IMR-90 (cell line): ENCODE measurements at regions not wholly inside any gene's neighbourhood (a gene's known extent, or its start where the extent isn't known, plus 50 kb on each side); places are given as distances from the start of the nearest gene placed in this dataset.

Experiments used
- ATAC-seq: fragments of 200-7000 bp; cut with Tn5 transposase; 2 replicates; pipeline ENCODE4 v1.9.1; 2020; ENCODE audit warnings: low read depth, mild to moderate bottlenecking, moderate library complexity
- BruUV-seq: library from RNA; stranded (reverse); fragments of 400-500 nt; replicated peaks from 2 replicates; lab custom pipeline; 2021; lab: Mats Ljungman, UMichigan
- CTCF ChIA-PET: fragments of 300-600 bp; formaldehyde crosslinking; extraction: SDS; loops from one replicate; lab custom pipeline; 2021; ENCODE audit warnings: antibody characterized with exemption; lab: Yijun Ruan, JAX
- POLR2A ChIA-PET: fragments of 300-600 bp; sonication (Branson Sonifier 250); formaldehyde crosslinking; loops from one replicate; lab custom pipeline; 2022; ENCODE audit warnings: antibody characterized with exemption; ENCODE audit not compliant: unreplicated experiment; lab: Charles Lee
- DNase-seq: peaks from one replicate; pipeline ENCODE4 v3.0.0; 2013
- H2AFZ ChIP-seq: replicated peaks from 2 replicates; pipeline ENCODE3; 2013; ENCODE audit warnings: low read length, mild to moderate bottlenecking; ENCODE audit not compliant: poor library complexity
- H2AK5ac ChIP-seq: 2 replicates; pipeline ENCODE4 v1.6.1; 2013; ENCODE audit warnings: low read depth, low read length, inconsistent platforms
- H2AK9ac ChIP-seq: replicated peaks from 2 replicates; pipeline ENCODE3; 2013; ENCODE audit warnings: mild to moderate bottlenecking, low read depth, low read length, moderate library complexity; ENCODE audit not compliant: poor library complexity
- H2BK120ac ChIP-seq: 2 replicates; pipeline ENCODE4 v1.6.1; 2013; ENCODE audit warnings: low read depth, low read length, inconsistent platforms
- H2BK15ac ChIP-seq: 3 replicates; pipeline ENCODE4 v1.6.1; 2013; ENCODE audit warnings: low read depth, low read length, inconsistent platforms
- H2BK20ac ChIP-seq: 2 replicates; pipeline ENCODE4 v1.6.1; 2013; ENCODE audit warnings: low read depth, mild to moderate bottlenecking, inconsistent platforms, low read length, moderate library complexity
- H2BK5ac ChIP-seq: 2 replicates; pipeline ENCODE4 v1.6.1; 2013; ENCODE audit warnings: mild to moderate bottlenecking, low read depth, low read length, inconsistent platforms; ENCODE audit not compliant: poor library complexity, severe bottlenecking
- H3K14ac ChIP-seq: replicated peaks from 2 replicates; pipeline ENCODE4 v1.6.1; 2013; ENCODE audit warnings: low read depth, low read length, inconsistent platforms
- H3K18ac ChIP-seq: 2 replicates; pipeline ENCODE4 v1.6.1; 2013; ENCODE audit warnings: low read depth, low read length, control low read depth
- H3K23ac ChIP-seq: 2 replicates; pipeline ENCODE4 v1.6.1; 2013; ENCODE audit warnings: low read depth, low read length, inconsistent platforms
- H3K27ac ChIP-seq: 2 replicates; pipeline ENCODE4 v1.5.1; 2013; ENCODE audit warnings: mild to moderate bottlenecking, control low read depth, low read length; ENCODE audit not compliant: insufficient read depth
- H3K27me3 ChIP-seq: 2 replicates; pipeline ENCODE4 v1.6.1; 2013; ENCODE audit warnings: low read length; ENCODE audit not compliant: control insufficient read depth, insufficient read depth
- H3K36me3 ChIP-seq: 2 replicates; pipeline ENCODE4 v1.6.1; 2013; ENCODE audit warnings: low read length, mixed read lengths; ENCODE audit not compliant: control insufficient read depth, insufficient read depth
- H3K4ac ChIP-seq: 2 replicates; pipeline ENCODE4 v1.6.1; 2013; ENCODE audit warnings: low read depth, low read length, inconsistent platforms
- H3K4me1 ChIP-seq: 2 replicates; pipeline ENCODE4 v1.6.1; 2013; ENCODE audit warnings: low read length, mixed read lengths; ENCODE audit not compliant: control insufficient read depth, insufficient read depth
- H3K4me2 ChIP-seq: 2 replicates; pipeline ENCODE4 v1.6.1; 2013; ENCODE audit warnings: low read depth, mild to moderate bottlenecking, control low read depth, low read length, moderate library complexity
- H3K4me3 ChIP-seq: 2 replicates; pipeline ENCODE4 v1.5.1; 2013; ENCODE audit warnings: low read depth, mild to moderate bottlenecking, control low read depth, low read length, moderate library complexity; ENCODE audit not compliant: insufficient read depth
- H3K56ac ChIP-seq: 2 replicates; pipeline ENCODE4 v1.6.1; 2013; ENCODE audit warnings: low read length, inconsistent platforms; ENCODE audit not compliant: insufficient read depth; ENCODE audit errors: extremely low read depth
- H3K79me1 ChIP-seq, 2 experiments: 2 replicates each; pipeline ENCODE4 v1.6.1; 2013; ENCODE audit warnings: low read length in 2 of 2, inconsistent platforms in 1 of 2, low read depth in 1 of 2
- H3K9ac ChIP-seq: 2 replicates; pipeline ENCODE4 v1.6.1; 2013; ENCODE audit warnings: low read depth, low read length, control low read depth
- H3K9me1 ChIP-seq: 2 replicates; pipeline ENCODE4 v1.6.1; 2013; ENCODE audit warnings: low read length, inconsistent platforms; ENCODE audit not compliant: insufficient read depth
- H3K9me3 ChIP-seq: 2 replicates; pipeline ENCODE4 v1.6.1; 2013; ENCODE audit warnings: low read length; ENCODE audit not compliant: control insufficient read depth, insufficient read depth
- H4K20me1 ChIP-seq: 2 replicates; pipeline ENCODE4 v1.6.1; 2013; ENCODE audit warnings: low read length, inconsistent platforms; ENCODE audit not compliant: insufficient read depth
- H4K5ac ChIP-seq: 2 replicates; pipeline ENCODE4 v1.6.1; 2013; ENCODE audit warnings: mild to moderate bottlenecking, low read depth, low read length, control low read depth
- H4K8ac ChIP-seq, 2 experiments: 2 replicates each; pipeline ENCODE4 v1.6.1; 2013; ENCODE audit warnings: low read depth in 2 of 2, low read length in 2 of 2, control low read depth in 1 of 2, inconsistent platforms in 1 of 2
- H4K91ac ChIP-seq: 2 replicates; pipeline ENCODE4 v1.6.1; 2013; ENCODE audit warnings: low read depth, low read length, inconsistent platforms; ENCODE audit not compliant: insufficient read depth
- BHLHE40 ChIP-seq: fragments of 150-350 bp; IDR thresholded peaks from 2 replicates; pipeline ENCODE4 v1.6.1; 2016; ENCODE audit warnings: mild to moderate bottlenecking, low read depth, low read length
- CEBPB ChIP-seq: IDR thresholded peaks from 2 replicates; pipeline ENCODE4 v1.6.1; 2012; ENCODE audit warnings: low read depth, low read length, improper control_type of control experiment
- CHD1 ChIP-seq: IDR thresholded peaks from 2 replicates; pipeline ENCODE4 v1.6.1; 2012; ENCODE audit warnings: low read depth, low read length, improper control_type of control experiment
- ELK1 ChIP-seq: fragments of 150-350 bp; IDR thresholded peaks from 2 replicates; pipeline ENCODE4 v1.6.1; 2016; ENCODE audit warnings: low read depth, mild to moderate bottlenecking, low read length, moderate library complexity, borderline replicate concordance
- FOS ChIP-seq: fragments of 150-350 bp; IDR thresholded peaks from 2 replicates; pipeline ENCODE4 v1.6.1; 2016; ENCODE audit warnings: low read depth, low read length
- MAFK ChIP-seq: IDR thresholded peaks from 2 replicates; pipeline ENCODE4 v1.6.1; 2012; ENCODE audit warnings: low read depth, low read length, improper control_type of control experiment
- MAZ ChIP-seq: IDR thresholded peaks from 2 replicates; pipeline ENCODE4 v1.6.1; 2012; ENCODE audit warnings: low read depth, mild to moderate bottlenecking, low read length, improper control_type of control experiment, moderate library complexity, borderline replicate concordance
- MXI1 ChIP-seq: IDR thresholded peaks from 2 replicates; pipeline ENCODE4 v1.6.1; 2012; ENCODE audit warnings: low read depth, mild to moderate bottlenecking, low read length, moderate library complexity, borderline replicate concordance
- NFE2L2 ChIP-seq: fragments of 150-350 bp; IDR thresholded peaks from 2 replicates; pipeline ENCODE4 v1.6.1; 2016; ENCODE audit warnings: low read depth, mild to moderate bottlenecking, low read length
- POLR2A ChIP-seq: IDR thresholded peaks from 2 replicates; pipeline ENCODE4 v1.6.1; 2012; ENCODE audit warnings: mild to moderate bottlenecking, low read depth, low read length
- RAD21 ChIP-seq: IDR thresholded peaks from 2 replicates; pipeline ENCODE4 v1.6.1; 2012; ENCODE audit warnings: low read length, improper control_type of control experiment
- RCOR1 ChIP-seq: IDR thresholded peaks from 2 replicates; pipeline ENCODE4 v1.6.1; 2012; ENCODE audit warnings: mild to moderate bottlenecking, low read length, improper control_type of control experiment; ENCODE audit not compliant: insufficient replicate concordance
- RFX5 ChIP-seq: IDR thresholded peaks from 2 replicates; pipeline ENCODE4 v1.8.0; 2012; ENCODE audit warnings: low read depth, mild to moderate bottlenecking, low read length, moderate library complexity
- SMC3 ChIP-seq: fragments of 150-350 bp; IDR thresholded peaks from 2 replicates; pipeline ENCODE4 v1.6.1; 2016; ENCODE audit warnings: low read depth, mild to moderate bottlenecking, antibody characterized with exemption, low read length, moderate library complexity
- USF2 ChIP-seq: fragments of 150-350 bp; IDR thresholded peaks from 2 replicates; pipeline ENCODE4 v1.6.1; 2017; ENCODE audit warnings: mild to moderate bottlenecking, antibody characterized with exemption, low read length, low read depth
- WGBS, 2 experiments: methylation state at CpG; one replicate each; pipeline versions ENCODE4 v1.1.5 to v1.1.7; 2013; ENCODE audit warnings: missing lambda C conversion rate in 2 of 2; ENCODE audit not compliant: insufficient read length in 1 of 2; ENCODE audit errors: extremely low coverage in 2 of 2; 5-methylcytosine and 5-hydroxymethylcytosine counted together
- dilution Hi-C: fragments of 300-500 bp; cut with HindIII; formaldehyde crosslinking; loops from one replicate; pipeline ENCODE4 v1.14.3; 2018; ENCODE audit warnings: low sequenced_read_pairs; ENCODE audit not compliant: unreplicated experiment
- in situ Hi-C: fragments of 300-500 bp; cut with MboI; formaldehyde crosslinking; loops from 3 replicates; pipeline ENCODE4 v1.14.3; 2019; ENCODE audit warnings: low sequenced_read_pairs, inconsistent platforms, mixed read lengths
- intact Hi-C: fragments of 100-400 bp; cut with micrococcal nuclease; formaldehyde crosslinking; loops from 2 replicates; pipeline ENCODE4 v1.10.0; 2022
- TF ChIP-seq, protein P1 (sequence below): conservative IDR thresholded peaks from 2 replicates; pipeline ENCODE4 v1.5.1; 2012; ENCODE audit warnings: mild to moderate bottlenecking, low read depth, low read length, improper control_type of control experiment

- Histone ChIP-seq H3K27me3 (peaks cover 4% of the 10 kb centered on the region; the same call in 1 of the 2 replicates), H2BK20ac (no peak overlapping the region), H3K9me1 (no peaks in the 10 kb centered on the region; the same call in 1 of the 2 replicates), H3K18ac (no peak overlapping the region), H2AK9ac (no peak overlapping the region), H3K27ac (no peak overlapping the region), H3K4me2 (no peak overlapping the region), H3K9me3 (no peaks in the 10 kb centered on the region), H2AFZ (no peak overlapping the region), H4K20me1 (no peaks in the 10 kb centered on the region), H3K4me1 (no peaks in the 10 kb centered on the region; the same call in 1 of the 2 replicates), H3K79me1 (no peaks in the 10 kb centered on the region), H4K8ac (no peak overlapping the region), H2BK5ac (no peak overlapping the region), H3K23ac (no peak overlapping the region), H3K36me3 (no peaks in the 10 kb centered on the region), H4K5ac (no peak overlapping the region), H2BK15ac (no peak overlapping the region), H3K56ac (no peak overlapping the region), H3K9ac (no peak overlapping the region), H2AK5ac (no peak overlapping the region), H3K4ac (no peak overlapping the region), H4K91ac (no peak overlapping the region), H2BK120ac (no peak overlapping the region), H3K14ac (no peak overlapping the region), H3K4me3 (no peak overlapping the region)
- BruUV-seq = no TSS peak
- POLR2A ChIA-PET = interaction anchor here (0.6 kb wide), 1 partner anchor 327 kb away, joined by 8 read pairs; no protein-coding TSS in a partner anchor
- TF ChIP-seq MAZ (no peak), RFX5 (no peak), NFE2L2 (no peak), MXI1 (no peak), CHD1 (no peak), RAD21 (no peak), POLR2A (no peak), SMC3 (no peak), USF2 (no peak), ELK1 (no peak), RCOR1 (no peak), MAFK (no peak), FOS (no peak), CEBPB (no peak), BHLHE40 (no peak)
- TF ChIP-seq, protein P1, sequence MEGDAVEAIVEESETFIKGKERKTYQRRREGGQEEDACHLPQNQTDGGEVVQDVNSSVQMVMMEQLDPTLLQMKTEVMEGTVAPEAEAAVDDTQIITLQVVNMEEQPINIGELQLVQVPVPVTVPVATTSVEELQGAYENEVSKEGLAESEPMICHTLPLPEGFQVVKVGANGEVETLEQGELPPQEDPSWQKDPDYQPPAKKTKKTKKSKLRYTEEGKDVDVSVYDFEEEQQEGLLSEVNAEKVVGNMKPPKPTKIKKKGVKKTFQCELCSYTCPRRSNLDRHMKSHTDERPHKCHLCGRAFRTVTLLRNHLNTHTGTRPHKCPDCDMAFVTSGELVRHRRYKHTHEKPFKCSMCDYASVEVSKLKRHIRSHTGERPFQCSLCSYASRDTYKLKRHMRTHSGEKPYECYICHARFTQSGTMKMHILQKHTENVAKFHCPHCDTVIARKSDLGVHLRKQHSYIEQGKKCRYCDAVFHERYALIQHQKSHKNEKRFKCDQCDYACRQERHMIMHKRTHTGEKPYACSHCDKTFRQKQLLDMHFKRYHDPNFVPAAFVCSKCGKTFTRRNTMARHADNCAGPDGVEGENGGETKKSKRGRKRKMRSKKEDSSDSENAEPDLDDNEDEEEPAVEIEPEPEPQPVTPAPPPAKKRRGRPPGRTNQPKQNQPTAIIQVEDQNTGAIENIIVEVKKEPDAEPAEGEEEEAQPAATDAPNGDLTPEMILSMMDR = no peak
- no peak for ATAC-seq
- CTCF ChIA-PET = interaction anchor here (0.5 kb wide), 1 partner anchor 1093 kb away, joined by 3 read pairs; no protein-coding TSS in a partner anchor
- 33% methylated on average over 2 of the region's 2 CpGs; no CpG with 5 or more reads in 1 of the 2 experiments for WGBS, 2 experiments
- in situ Hi-C loops (no loop called here), intact Hi-C loops (no loop called here), dilution Hi-C loops (no loop called here)
- DNase-seq = no peak
Observed at GRCh38 chr13:44108331-44108858, 228.7 kb downstream of the LACC1 start.
